Muscle of leg (tissue), 3 donors: ENCODE measurements at regions not wholly inside any gene's neighbourhood (a gene's known extent, or its start where the extent isn't known, plus 50 kb on each side); places are given as distances from the start of the nearest gene placed in this dataset.

ENCODE experiments used
- DNase-seq: peaks from one replicate; pipeline ENCODE4 v3.0.0; 2013
- H3K27ac ChIP-seq: one replicate; pipeline ENCODE4 v1.5.1; 2013; ENCODE audit warnings: mild to moderate bottlenecking, low read length, control low read depth
- H3K27me3 ChIP-seq: one replicate; pipeline ENCODE4 v1.6.1; 2013; ENCODE audit warnings: low read length; ENCODE audit not compliant: control insufficient read depth, insufficient read depth
- H3K36me3 ChIP-seq: one replicate; pipeline ENCODE4 v1.6.1; 2013; ENCODE audit warnings: low read length; ENCODE audit not compliant: control insufficient read depth, insufficient read depth
- H3K4me1 ChIP-seq: one replicate; pipeline ENCODE4 v1.6.1; 2013; ENCODE audit warnings: low read length; ENCODE audit not compliant: control insufficient read depth, insufficient read depth
- H3K4me3 ChIP-seq: one replicate; pipeline ENCODE4 v1.5.1; 2013; ENCODE audit warnings: low read length, control low read depth
- H3K9me3 ChIP-seq: replicated peaks from 2 replicates; pipeline ENCODE4 v1.6.1; 2013; ENCODE audit warnings: low read depth, low read length; ENCODE audit not compliant: control insufficient read depth
- WGBS: methylation state at CpG from one replicate; pipeline ENCODE4 v1.1.5; 2013; ENCODE audit warnings: missing lambda C conversion rate; ENCODE audit not compliant: insufficient coverage; 5-methylcytosine and 5-hydroxymethylcytosine counted together

DNA sequence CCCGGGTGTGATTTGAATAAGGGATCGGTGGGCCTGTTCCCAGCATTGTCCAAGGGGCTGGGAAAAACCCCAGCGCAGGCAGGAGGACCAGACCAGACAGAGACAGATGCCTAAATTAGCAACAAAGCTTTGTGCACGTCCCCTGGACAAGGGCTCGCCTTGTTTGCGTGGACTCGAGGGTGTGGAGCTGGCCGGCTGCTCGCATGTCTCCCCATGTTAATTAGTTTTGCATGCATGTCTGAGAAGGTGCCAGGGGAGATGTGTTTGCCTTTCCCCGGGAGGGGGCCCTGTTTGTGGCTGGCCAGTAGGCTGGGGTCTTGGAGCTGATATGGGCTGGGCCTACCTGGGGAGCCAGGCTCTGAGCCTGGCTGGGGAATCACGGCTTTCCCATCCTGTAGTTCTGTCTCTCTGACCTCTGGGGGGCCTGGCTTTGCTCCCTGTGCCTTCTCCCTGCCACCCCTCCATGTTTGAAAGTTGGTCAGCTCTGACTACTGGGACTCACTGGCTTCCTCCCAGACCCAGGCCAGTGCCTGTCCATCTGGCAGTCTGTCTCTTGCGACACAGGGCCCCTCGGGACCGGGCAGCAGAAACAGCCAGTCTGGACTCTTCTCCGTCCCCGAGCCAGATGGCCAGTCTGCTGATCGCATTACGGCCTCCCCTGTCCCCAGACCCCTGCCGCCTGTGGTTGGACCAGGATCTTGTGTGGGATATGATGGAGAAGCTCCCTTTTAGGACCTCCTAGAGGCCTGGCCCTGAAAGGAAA, 55.4 kb upstream of the POLG start:
- H3K4me1 ChIP-seq, result peaks cover 11% of the 10 kb centered on the region
- 29% methylated on average over 15 of the region's 19 CpGs for WGBS
- no peaks in the 10 kb centered on the region for H3K36me3 ChIP-seq
- H3K4me3 ChIP-seq, result no peak overlapping the region
- no peak overlapping the region for H3K27ac ChIP-seq
- DNase-seq, result peak; percentile 14
- peaks cover 82% of the 10 kb centered on the region for H3K27me3 ChIP-seq
- H3K9me3 ChIP-seq, result no peaks in the 10 kb centered on the region

DNA sequence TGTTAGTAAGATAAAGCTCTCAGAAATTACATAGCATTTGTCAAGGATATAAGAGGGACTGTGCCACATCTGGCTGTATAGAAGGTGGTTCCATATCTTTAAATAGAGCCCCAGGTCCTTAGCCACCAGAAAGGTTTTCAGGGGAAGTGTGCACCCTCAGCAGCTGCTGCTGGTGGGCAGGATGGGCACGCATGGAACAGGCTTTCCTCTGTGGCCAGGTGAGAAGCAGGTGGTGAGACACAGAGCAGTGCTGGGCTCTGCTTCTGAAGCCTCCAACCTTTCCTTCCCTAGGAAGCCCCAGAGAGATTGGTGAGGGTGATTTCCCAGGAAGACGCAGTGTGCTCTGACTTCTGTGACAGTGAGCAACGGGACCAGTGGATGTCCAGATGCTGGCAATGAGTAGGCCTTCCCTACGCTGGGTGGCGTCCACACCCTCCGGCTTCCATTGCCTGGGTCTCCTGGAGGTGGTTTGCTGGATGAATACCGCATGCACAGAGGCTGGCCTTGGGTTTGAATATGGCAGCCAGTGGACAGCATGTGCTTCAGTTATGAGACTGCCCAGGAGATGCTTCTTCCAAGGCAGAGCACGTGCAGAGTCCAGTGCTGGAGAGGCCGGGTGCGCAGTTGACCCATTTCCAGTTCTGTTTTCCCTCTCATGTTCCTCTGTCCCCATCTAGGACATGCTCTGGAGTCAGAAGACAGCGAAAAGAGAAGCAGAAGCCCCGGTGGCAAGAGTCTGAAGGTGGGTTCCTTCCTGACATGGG, 52.7 kb upstream of the POLG start:
- Histone ChIP-seq H3K9me3 (no peaks in the 10 kb centered on the region), H3K27me3 (peaks cover 71% of the 10 kb centered on the region), H3K4me1 (peaks cover 25% of the 10 kb centered on the region), H3K4me3 (no peak overlapping the region), H3K27ac (no peak overlapping the region), H3K36me3 (no peaks in the 10 kb centered on the region)
- 84% methylated on average over 11 of the region's 12 CpGs for WGBS
- no peak for DNase-seq

DNA sequence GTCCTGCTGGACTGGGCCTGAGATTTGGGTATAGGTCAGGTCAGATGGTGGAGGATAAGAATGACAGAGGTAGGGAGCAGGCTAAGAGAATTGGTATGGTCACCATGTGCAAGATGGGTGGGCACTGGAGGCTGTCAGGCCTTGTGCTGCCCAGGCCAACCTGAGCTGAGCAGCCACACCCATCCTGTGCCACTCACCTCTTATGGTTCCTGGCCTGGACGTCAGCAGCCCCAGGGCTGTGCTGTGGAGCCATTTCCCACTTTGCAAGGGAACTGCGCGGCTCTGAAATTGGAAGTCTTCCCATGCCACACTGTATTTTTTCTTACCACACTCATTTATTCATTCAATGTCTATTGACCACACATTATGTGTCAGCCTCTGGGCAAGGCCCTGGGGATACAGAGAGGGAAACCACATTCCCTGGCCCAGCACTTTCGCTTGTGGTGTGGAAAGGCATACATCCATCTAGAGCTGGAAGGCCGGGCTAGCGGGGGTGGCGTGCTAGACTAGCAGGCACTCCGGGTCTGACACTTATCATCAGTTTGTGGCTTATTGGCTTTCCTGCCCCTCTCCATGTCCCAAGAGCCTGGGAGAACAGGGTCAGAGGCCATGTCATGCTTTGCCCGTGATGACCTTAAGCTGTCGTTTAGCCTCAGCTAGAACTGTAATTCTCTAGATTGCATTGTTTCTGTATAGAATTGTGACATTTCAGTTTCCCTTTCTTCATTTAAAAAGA, 51.1 kb upstream of the POLG start:
- peaks cover 70% of the 10 kb centered on the region for H3K27me3 ChIP-seq
- no peaks in the 10 kb centered on the region for H3K36me3 ChIP-seq
- 86% methylated on average over 5 of the region's 10 CpGs for WGBS
- H3K9me3 ChIP-seq, result no peaks in the 10 kb centered on the region
- peaks cover 25% of the 10 kb centered on the region for H3K4me1 ChIP-seq
- H3K4me3 ChIP-seq, result no peak overlapping the region
- DNase-seq, result no peak
- H3K27ac ChIP-seq, result no peak overlapping the region
